Astrocyte of the hippocampus (primary cell): ENCODE measurements at regions not wholly inside any gene's neighbourhood (a gene's known extent, or its start where the extent isn't known, plus 50 kb on each side); places are given as distances from the start of the nearest gene placed in this dataset.

Experiments used
- DNase-seq: peaks from one replicate; pipeline ENCODE4 v3.0.0; 2011; ENCODE audit warnings: low read depth, low spot score

DNA sequence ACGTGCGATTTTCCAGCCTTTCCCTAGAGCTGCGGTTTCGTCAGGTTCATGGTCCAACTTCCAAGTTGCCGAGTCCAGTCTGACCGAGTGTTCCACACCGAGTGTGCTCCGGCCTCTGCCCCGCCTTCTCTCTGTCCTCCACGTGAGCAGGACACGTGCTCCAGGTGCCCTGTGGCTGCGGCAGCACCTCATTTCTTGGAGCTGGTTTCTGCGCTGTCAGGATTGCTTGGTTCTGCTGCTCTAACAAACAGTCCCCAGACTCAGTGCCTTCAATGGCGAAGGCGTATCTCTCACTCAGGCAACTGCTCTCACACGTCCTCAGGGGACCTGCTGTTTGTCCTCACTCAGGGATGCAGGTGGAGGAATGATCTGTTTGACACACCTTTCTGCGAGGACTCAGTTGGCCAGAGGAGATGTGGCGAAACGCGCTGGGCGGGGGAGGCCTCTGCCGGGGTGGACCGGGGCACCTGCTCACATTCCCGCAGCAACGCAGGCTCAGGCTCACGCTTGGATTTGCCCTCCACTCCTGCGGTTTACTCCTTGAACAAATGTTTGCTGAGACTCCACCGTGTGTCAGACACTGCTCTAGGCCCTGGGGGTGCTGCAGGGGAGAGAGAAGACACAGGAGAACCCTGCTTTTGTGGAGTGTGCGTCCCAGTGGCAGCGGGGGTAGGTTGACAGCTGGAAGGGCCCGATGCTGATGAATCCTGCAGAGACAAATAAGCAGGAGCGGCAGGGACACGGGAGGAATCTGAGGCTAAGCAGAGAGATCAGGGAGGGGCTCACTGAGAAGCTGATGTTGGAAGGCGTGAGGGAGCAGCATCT is 63.4 kb upstream of the FBRSL1 start:
- no peak for DNase-seq

DNA sequence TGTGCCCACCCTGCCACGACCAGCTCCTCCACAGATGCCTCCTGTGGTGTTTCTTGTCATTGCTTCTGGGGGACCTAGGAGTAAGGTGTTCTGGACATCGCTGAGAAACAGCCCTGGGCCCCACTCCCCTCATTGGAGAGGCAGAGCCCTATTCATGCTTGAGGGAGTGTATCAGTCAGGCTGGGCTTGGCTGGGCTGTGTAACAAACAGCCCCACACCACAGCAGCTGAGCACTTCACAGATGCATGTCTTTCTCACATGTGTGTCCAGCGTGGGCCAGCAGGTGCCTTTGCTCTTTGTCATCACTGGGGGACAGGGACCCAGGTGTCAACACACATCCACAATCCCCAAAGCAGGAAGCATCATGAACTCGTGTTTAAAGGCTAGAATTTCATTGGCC is 65.1 kb upstream of the FBRSL1 start:
- DNase-seq: no peak

DNA sequence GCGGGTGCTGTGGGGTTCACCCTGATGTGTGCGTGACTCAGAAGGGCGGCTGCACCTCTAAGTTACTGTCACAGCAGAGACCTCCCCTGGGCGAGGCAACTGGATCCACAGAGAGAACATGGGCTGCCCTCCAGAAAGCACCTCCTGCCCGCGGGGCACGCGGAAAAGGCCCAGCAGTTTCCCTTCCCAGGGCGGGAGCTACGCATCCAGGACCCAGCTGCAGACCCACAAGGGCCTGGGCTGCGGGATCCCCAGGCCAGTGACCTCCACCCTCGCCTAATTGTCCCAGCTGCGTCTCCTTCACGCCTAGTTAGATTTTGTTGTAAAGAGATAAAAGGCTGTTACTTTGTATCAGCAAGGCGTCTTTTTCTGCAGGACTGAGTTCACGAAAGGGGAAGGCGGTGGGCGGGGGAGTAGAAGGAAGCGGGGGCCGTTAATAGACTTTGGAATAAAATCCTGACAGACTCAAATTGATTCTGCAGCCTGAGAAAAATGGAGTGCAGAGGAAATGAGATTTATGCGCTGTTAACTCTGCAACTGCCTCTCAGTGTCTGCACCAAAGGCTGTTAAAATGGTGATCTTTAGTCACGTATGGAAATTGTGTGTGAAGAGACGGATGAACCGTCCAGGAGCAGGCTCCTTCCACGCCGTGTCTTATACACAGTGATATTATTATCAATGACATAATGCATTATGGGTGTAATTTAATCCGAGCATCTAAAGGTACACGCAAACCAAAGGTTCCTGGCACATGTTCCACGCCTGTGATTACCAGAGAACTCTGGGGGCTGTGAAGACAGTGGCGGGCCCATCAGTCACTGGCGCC is 65.9 kb upstream of the FBRSL1 start:
- DNase-seq: no peak

DNA sequence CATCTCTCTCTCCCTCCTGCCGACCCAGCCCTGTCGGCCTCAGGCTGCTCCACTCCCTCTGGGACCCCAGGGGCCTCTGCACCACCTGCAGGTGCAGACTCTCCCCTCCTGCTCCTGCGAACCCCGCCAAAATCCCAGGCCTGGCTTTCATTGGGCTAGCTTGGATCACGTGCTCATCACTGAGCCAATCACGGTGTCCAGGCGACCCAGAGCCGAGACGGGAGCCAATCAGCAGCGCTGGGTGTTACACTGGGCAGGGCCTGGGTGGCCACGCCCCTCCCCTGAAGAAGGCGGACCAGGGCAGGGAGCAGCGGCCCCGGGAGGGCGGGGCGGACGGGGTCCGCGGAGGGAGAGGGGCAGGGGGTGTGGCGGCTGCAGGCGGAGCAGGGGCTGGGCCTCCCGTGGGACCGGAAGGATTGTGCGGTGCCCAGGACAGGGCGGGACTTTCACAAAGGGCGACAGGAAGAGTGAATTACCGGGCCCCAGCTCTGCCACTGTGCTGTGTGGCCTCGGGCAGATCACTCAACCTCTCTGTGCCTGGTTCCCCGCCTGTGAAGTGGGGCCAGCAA is 66.6 kb upstream of the FBRSL1 start:
- no peak for DNase-seq

DNA sequence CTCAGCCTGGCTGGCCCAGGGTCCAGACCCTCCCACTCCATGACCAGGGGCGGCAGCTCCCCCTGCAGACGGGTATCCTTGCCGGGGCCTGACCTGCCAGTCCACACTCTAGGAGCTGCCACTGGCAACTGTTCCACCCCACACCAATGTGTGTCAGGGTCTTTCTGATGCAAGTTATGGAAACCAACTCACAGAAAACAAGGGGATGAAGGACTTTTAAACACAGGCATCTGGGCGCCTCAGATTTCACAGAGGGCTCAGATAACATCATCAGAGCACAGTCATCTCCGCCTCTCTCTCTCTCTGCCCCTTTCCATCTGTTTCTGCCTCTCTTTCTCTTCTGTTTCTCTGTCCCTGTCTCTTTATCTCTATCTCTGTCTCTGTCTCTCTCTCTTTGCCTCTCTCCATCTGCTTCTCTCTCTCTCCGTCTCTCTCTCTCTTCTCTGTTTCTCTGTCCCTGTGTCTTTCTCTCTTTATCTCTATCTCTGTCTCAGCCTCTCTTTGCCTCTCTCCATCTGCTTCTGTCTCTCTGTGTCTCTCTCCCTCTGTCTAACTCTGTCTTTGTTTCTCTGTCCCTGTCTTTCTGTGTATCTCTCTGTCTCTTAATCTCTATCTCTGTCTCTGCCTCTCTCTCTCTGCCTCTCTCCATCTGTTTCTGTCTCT is 67.4 kb upstream of the FBRSL1 start:
- DNase-seq: no peak

DNA sequence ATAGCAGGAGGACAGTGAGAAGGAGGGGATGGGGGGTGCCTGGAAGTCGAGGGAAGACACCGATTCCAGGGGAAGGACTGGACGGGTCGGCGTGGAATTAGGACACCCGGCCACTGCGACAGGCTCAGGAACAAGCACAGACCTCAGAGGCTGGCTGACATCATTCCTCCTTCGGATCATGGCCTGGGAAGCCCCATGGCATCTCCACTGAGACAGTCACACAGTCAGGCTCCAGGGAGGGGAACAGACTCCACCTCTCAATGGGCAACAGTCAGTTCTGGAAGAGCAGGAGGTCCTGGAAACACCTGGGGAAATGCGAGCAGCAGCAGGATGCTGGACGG is 67.9 kb upstream of the FBRSL1 start:
- DNase-seq: no peak

DNA sequence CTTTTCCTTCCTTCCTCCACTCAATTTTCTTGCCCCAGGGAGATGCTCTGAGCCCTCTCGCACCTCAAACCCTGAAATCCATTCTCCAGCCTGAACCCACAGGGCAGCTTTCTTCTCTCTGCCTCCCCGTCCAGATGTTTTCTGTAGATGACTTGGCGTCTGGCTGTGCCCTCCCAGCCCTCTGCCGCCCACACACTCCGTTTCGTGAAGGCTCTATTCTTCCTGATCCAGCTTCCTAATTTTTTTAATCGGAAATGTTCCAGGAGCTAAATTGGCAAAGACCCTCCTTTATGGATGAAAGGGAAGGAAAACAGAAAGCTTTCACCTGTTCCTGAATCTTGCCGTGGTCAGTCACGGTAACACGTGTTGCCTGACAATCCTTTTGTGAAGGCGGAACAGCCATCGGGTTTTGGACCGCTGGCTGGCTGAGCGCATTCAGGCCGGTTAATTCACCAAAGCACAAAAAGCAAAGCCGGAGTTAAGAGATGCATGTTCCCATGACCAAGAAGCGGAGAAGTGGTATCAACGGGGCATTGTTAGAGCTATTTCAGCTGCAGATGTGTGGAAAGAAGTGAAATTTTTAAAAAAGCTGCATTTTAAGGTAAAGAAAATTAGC is 70.2 kb upstream of the FBRSL1 start:
- no peak for DNase-seq

DNA sequence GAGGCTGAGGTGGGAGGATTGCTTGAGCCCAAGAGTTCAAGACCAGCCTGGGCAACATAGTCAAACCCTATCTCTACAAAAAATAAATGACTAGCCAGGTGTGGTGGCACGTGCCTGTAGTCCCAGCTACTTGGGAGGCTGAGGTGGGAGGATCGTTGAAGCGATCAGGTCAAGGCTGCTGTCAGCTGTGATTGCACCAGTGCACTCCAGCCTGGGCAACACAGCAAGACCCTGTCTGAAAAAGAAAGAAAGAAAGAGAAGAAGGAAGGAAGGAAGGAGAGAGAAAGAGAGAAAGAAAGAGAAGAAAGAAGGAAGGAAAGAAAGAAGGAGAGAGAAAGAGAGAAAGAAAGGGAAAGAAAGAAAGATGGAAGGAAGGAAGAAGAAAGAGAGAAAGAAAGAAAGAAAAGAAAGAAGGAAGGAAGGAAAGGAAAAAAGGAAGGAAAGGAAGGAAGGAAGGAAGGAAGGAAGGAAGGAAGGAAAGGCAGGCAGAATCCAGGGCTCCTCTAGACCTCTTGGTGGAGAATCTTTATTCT is 71.5 kb upstream of the FBRSL1 start:
- DNase-seq: no peak

DNA sequence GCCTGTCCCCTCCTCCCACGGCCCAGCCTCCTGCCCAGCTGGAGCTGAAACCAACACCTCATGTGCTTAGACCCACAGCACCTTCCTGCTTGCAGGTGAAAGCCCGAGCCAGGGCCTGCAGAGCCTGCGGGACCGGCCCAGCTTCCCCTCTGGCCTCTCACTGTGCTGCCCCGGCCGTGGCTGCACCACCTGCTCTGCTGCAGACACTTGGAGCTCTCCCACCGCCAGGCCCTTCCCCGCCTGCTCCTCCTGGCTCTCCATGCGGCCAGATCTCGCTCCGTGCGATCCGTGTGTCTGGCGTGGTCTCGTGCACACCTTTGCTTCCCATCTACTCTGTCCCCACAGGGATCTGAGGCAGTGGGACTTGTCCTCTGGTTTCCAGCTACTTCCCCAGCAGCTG is 72.2 kb upstream of the FBRSL1 start:
- DNase-seq: no peak

DNA sequence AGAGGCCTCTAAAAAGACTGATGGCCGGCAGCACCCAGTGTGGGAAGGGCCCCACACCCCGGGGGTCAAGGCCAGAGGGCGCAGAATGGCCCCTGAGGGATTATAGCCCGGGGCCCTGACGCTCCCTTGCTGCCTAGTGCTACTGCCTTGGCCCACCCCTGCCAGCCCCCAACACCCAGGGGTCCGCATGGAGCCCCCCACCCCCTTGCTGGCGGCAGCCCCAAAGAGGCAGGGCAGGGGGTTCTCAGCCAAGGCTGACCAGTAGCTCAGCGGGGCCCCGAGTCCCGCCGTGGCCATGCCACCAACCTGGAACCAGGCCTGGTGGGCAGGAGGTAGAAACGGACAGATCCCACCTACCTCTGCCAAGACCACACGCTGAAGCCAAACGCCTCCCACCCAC is 73.1 kb upstream of the FBRSL1 start:
- no peak for DNase-seq

DNA sequence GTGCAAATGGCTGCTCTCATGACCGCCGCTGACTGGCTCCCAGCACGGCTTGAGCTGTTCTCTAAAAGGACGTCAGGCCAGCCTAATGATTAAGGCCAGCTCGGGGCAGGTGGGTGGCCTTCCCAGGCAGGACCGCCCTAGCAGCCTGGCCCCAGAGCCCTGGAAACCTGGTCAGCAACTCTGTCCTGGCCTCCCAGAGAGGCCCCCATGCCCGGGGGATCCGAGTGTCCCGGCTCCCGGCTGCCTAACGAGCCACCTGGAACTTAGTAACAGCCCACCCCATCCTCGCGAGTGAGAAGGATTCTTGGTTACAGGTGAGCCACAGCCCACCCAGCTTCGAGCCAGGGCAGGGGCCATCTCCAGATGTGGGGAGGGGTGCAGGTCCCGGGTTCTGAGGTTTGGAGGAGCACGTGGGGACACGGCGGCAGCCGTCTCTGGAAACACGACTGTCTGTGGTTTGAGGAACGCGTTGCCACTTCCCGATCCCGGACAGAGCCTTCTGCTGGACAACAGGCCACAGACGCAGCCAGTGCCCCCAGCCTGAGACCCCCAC is 73.8 kb upstream of the FBRSL1 start:
- DNase-seq: no peak

DNA sequence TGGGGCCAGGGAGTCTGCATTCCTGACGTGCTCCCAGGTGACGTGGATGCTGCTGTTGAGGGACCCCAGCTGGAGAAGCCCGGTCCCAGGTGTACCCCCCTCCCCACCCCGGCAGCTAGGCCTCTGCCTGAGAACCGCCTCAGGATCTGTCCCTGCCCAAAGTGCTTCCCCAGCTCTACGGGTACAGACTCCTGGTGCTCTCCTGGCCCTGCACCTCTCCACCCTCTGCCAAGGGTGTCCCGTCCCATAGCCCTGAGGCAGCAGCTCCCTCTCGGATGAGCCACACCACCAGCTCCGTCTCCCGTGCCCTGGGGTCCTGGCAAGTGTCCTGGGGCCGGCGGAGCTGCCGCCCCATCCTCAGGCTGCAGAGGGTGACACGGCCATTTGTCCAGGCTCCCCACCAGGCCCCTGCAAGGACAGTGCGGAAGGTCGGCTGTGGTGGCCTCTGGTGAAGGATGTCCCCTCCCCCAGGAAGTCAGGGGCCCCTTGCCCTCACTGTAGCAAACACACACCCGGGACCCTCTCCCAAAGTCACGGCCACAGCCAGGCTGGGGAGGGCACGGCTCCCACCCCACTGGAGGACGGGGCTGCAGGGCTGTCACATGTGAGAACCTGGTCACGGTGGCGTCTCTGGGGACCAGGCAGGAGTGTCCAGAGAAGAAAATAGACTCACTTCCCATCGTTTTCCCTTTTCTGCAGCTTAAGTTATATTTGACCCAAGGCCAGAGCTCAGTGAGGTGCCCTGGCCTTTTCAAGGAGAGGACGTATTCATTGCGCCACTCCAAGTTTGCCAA is 74.4 kb upstream of the FBRSL1 start:
- no peak for DNase-seq

DNA sequence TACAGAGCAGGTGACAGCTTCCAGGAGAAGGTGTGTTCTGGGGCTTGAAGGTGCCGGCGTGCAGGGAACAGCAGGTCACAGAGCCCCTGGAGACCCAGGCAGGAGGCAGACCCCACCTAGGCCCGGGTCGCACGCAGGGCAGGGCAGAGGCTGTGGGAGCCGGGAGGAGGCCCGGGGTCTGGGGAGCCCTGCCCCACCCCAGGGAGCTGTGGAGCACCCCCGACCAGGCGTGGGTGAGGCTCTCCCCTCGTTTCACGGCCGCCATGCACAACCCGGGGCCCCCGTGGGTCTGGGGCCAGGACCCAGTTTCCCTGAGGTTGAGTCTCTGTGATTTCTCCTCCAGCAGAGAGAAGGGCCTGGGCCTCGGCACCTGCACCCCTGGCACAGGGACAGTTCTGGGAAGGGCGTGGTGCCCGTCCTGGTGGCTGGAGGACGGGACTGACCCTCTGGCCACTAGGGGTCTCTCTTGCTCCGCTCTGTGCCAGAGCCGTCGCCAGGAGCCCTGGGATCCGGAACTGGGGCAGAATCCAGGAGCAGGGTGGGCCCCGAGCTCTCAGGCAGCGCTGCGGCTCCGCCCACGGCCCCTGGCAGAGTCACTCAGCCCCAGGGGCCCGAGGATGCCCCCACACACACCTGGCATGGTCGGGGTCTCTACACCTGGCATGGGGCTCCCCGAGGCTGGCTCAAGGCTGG is 75.2 kb upstream of the FBRSL1 start:
- DNase-seq: peak; percentile 89

DNA sequence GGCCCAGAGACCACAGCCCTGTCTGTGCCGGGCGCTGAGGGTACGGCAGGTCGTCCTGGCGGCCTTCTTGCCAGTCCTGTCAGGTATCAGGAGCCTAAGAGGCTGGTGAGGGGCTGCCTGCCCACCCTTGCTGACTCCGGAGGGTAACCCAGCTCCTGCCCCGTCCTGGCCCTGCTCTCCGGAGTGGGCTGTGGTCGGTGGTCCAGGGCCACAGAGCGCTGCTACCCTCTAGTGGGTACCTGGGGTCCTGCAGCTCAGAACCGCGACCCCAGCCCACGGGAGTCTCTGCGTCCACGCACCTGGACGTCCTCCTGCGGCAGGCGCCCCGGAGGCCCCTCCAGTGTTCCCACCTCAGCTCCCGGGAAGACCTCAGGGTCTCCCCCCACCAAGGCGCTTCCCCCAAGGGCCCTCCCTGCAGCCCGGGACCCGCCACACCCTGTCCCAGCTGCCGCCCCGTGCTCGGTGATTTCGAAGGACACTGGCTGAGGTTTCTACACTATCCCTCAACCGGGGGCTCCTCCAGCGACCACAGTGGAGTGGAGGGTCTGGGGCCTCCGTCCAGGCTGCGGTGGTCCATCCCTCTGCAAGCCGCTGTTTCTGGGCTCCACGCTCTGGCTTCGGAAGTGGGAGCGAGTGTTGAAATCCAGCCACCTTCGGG is 75.9 kb upstream of the FBRSL1 start:
- peak; percentile 36 for DNase-seq

DNA sequence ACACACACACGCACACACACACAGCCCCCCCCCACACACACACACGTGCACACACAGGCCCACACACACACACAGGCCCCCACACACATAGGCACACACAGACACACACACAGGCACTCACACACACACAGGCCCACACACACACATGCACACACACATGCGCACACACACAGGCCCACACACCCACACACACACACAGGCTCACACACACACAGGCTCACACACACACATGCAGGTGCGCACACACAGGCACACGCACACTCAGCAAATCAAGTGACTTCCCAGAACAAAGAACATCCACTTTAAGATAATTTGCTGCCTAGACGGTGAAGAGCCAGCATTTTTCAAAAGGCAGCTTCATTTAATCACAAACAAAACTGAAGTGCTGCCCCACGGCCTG is 78.5 kb upstream of the FBRSL1 start:
- DNase-seq: no peak

DNA sequence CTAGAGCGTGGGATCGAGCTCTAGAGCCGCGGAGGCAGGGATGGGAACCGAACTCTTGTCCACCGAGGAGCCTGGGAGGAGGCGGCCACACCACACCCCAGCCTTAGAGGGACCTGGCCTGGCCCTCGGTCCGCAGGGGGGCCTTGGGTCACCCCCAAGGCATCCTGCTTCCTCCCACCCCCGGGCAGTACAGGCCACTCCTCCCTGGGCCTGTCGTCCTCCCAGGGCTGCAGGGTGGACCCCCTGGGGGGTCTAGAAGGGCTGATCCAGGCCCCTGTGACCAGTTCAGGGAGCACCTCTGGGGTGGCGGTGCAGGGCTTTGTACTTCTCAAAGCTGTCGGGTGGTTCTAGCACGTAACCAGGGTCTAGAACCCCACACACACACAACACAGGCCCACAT is 79.1 kb upstream of the FBRSL1 start:
- DNase-seq: no peak

DNA sequence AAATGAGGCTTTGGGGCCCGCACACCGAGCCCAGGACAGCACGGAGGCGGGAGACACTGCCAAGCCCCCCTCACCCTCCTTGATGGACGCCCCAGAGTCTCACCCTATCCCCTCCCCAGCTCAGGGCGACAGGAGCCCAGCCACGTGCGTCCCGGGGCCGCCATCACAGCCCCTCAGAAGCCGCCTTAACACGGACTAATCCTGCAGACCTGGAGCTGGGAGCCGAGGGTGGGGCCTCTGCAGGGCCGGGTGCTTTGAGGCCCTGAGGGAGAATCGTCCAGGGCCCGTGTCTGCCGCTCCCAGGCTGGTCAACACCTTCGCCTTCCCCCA is 79.7 kb upstream of the FBRSL1 start:
- no peak for DNase-seq

DNA sequence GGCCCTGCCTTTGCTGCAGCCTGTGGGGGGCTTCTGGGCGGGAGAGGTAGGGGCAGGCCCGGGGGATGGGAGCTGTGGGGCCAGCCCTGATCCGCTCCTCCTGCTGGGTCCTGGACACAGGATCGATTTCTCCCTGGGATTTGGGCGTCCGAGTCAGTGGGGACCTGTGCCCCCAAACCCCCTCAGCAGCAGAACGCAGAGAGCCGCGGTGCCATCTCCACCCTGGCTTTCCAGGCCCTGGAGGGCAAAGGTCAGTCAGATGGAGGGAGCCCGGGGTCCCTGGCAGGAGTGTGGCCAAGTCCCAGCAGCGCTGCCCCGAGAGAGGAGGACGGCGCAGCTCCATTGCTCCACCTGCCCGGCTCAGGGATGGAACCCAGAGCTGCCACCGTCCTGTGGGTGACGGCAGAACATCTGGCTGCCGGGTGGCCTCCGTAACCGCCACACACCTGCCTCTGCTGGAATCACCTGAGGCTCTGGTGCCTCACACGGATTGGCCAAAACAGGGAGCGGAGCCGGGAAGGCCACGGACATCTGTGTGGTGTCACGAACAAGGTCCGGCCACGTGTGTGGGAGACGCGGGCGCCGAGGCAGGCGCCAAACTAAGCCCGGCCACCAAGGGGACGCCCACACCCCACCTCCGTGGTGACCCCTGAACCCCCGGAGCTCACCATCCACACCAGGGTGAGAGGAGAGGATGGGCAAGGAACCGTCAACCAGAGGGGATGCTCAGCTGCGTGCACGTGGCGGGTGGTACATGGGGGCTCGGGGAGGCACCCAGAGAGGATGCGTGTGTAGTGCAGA is 80.3 kb upstream of the FBRSL1 start:
- DNase-seq: no peak
